NCI-H524 (cell line): ENCODE measurements at regions not wholly inside any gene's neighbourhood (a gene's known extent, or its start where the extent isn't known, plus 50 kb on each side); places are given as distances from the start of the nearest gene placed in this dataset.

Experiments used
- DNase-seq, 2 experiments: peaks; one replicate each; lab custom pipeline; 2025; lab: John Stamatoyannopoulos, UW

- no peak for DNase-seq
Measured at GRCh38 chr2:238654479-238655197, 193.2 kb upstream of the TWIST2 start.

- DNase-seq, result no peak
Measured at GRCh38 chr2:238655198-238655860, 192.6 kb upstream of the TWIST2 start.

GRCh38 chr2:238655974-238656722 lies 191.7 kb upstream of the TWIST2 start:
- DNase-seq, result no peak

GRCh38 chr2:238657132-238658053 lies 190.5 kb upstream of the TWIST2 start:
- DNase-seq, result no peak

GRCh38 chr2:238658054-238658407 lies 189.9 kb upstream of the TWIST2 start:
- no peak for DNase-seq

- no peak for DNase-seq
Measured at GRCh38 chr2:238658820-238659219, 189.1 kb upstream of the TWIST2 start.

GRCh38 chr2:238659231-238659630 lies 188.7 kb upstream of the TWIST2 start:
- no peak for DNase-seq

- no peak for DNase-seq
Measured at GRCh38 chr2:238663586-238663985, 184.3 kb upstream of the TWIST2 start.

- no peak for DNase-seq
Measured at GRCh38 chr2:238665919-238666318, 182.0 kb upstream of the TWIST2 start.

- DNase-seq, result no peak
Measured at GRCh38 chr2:238666543-238666942, 181.3 kb upstream of the TWIST2 start.

- no peak for DNase-seq
Measured at GRCh38 chr2:238667008-238667407, 180.9 kb upstream of the TWIST2 start.

- DNase-seq, result no peak
Measured at GRCh38 chr2:238667639-238668038, 180.2 kb upstream of the TWIST2 start.

- DNase-seq, result no peak
Measured at GRCh38 chr2:238668426-238668825, 179.5 kb upstream of the TWIST2 start.

GRCh38 chr2:238669046-238669445 lies 178.8 kb upstream of the TWIST2 start:
- no peak for DNase-seq

- DNase-seq, result no peak
Measured at GRCh38 chr2:238669581-238670080, 178.3 kb upstream of the TWIST2 start.

- DNase-seq, result no peak
Measured at GRCh38 chr2:238670111-238670585, 177.7 kb upstream of the TWIST2 start.

GRCh38 chr2:238682536-238682935 lies 165.3 kb upstream of the TWIST2 start:
- no peak for DNase-seq

GRCh38 chr2:238684362-238685326 lies 163.2 kb upstream of the TWIST2 start:
- no peak for DNase-seq

GRCh38 chr2:238685327-238685709 lies 162.6 kb upstream of the TWIST2 start:
- DNase-seq, result no peak

GRCh38 chr2:238685713-238686112 lies 162.2 kb upstream of the TWIST2 start:
- no peak for DNase-seq
